ENCODE measurements at regions not wholly inside any gene's neighbourhood (a gene's known extent, or its start where the extent isn't known, plus 50 kb on each side); places are given as distances from the start of the nearest gene placed in this dataset.

- TF ChIP-seq CTCF (IDR thresholded peaks at IDR 0.05): no peak
- no peak for TF ChIP-seq EP300 (IDR thresholded peaks at IDR 0.05)
- no peak for TF ChIP-seq POLR2A (IDR thresholded peaks at IDR 0.05)
These were observed 66.6 kb upstream of the HAO2 start for GRCh38 chr1:119302011-119302410.

Measured in gastroesophageal sphincter (tissue), 3 donors.